ENCODE measurements at regions not wholly inside any gene's neighbourhood (a gene's known extent, or its start where the extent isn't known, plus 50 kb on each side); places are given as distances from the start of the nearest gene placed in this dataset.

DNA sequence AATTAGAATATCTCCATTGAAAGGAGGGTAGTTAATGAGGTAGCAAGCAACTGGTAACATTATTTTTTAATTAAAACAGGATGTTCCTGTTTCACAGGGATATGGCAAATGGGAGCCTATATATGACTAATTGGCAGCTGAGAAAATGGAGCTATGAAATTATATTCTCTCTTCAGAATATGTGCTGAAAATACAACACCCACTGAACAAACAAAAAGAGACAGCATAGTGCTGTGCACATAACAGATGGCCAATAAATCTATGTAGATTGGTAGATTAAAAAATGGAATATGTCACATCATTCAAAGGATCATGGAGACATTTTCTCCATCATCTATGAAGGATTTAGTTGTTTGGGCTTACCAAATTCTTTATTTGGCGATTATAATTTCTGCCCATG, 362.0 kb downstream of the GPR37 start:
- no TSS peak for BruUV-seq (replicated peaks)
- intact Hi-C loops (cut with micrococcal nuclease; ENCODE audit: unreplicated experiment), result no loop called here
- no peak for DNase-seq
- H3K4me3 Mint-ChIP-seq (ENCODE audit: unreplicated experiment), result no peak overlapping the region
- no peaks in the 10 kb centered on the region for H3K9me3 Mint-ChIP-seq (ENCODE audit: unreplicated experiment)
- no peak overlapping the region for H3K4me3 ChIP-seq (ENCODE audit: low read depth, low read length)
- TF ChIP-seq, protein P1, sequence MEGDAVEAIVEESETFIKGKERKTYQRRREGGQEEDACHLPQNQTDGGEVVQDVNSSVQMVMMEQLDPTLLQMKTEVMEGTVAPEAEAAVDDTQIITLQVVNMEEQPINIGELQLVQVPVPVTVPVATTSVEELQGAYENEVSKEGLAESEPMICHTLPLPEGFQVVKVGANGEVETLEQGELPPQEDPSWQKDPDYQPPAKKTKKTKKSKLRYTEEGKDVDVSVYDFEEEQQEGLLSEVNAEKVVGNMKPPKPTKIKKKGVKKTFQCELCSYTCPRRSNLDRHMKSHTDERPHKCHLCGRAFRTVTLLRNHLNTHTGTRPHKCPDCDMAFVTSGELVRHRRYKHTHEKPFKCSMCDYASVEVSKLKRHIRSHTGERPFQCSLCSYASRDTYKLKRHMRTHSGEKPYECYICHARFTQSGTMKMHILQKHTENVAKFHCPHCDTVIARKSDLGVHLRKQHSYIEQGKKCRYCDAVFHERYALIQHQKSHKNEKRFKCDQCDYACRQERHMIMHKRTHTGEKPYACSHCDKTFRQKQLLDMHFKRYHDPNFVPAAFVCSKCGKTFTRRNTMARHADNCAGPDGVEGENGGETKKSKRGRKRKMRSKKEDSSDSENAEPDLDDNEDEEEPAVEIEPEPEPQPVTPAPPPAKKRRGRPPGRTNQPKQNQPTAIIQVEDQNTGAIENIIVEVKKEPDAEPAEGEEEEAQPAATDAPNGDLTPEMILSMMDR (IDR thresholded peaks at IDR 0.05; ENCODE audit: insufficient read depth in 1 of 2, low read depth in 1 of 2, low read length in 1 of 2, severe bottlenecking in 1 of 2, unreplicated experiment in 1 of 2), result no peak
- H3K36me3 Mint-ChIP-seq (ENCODE audit: insufficient read depth, unreplicated experiment), result no peaks in the 10 kb centered on the region
- no peaks in the 10 kb centered on the region for H3K36me3 ChIP-seq (ENCODE audit: control insufficient read depth, insufficient read depth, low read length)
- H3K27me3 Mint-ChIP-seq (ENCODE audit: insufficient read depth, unreplicated experiment), result no peaks in the 10 kb centered on the region
- H3K9me3 ChIP-seq, result no peaks in the 10 kb centered on the region
- H3K27me3 ChIP-seq (replicated peaks; ENCODE audit: control insufficient read depth, insufficient read depth, low read length), result no peaks in the 10 kb centered on the region
- no peak overlapping the region for H3K27ac Mint-ChIP-seq (ENCODE audit: unreplicated experiment)
- ChIA-PET CTCF (no interaction called here), POLR2A (no interaction called here)
- no peaks in the 10 kb centered on the region for H3K4me1 Mint-ChIP-seq (ENCODE audit: low read depth, unreplicated experiment)
- H3K4me1 ChIP-seq, result no peaks in the 10 kb centered on the region

DNA sequence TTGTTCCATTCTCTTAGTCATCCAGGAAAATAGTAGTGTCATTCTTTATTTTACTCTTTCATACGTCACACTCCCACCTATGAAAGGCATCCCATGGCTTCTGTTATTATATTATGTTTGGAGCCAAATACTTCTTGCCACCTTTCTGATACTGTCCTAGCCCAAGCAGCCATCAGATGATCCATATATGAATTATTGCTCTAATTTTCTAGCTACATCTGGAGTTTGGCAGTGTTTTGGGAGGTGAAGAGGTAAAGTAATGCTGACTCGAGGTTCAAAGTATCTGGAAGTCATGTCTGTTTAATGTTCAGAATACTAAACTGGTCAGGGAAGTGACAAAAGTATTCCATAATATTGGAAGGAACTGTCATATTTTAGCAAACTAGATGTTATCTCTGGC, 362.5 kb downstream of the GPR37 start:
- Histone ChIP-seq H3K27me3 (replicated peaks; ENCODE audit: control insufficient read depth, insufficient read depth, low read length) (no peaks in the 10 kb centered on the region), H3K9me3 (no peaks in the 10 kb centered on the region), H3K4me1 (no peaks in the 10 kb centered on the region), H3K36me3 (ENCODE audit: control insufficient read depth, insufficient read depth, low read length) (no peaks in the 10 kb centered on the region), H3K4me3 (ENCODE audit: low read depth, low read length) (no peak overlapping the region)
- H3K9me3 Mint-ChIP-seq (ENCODE audit: unreplicated experiment), result no peaks in the 10 kb centered on the region
- no peaks in the 10 kb centered on the region for H3K4me1 Mint-ChIP-seq (ENCODE audit: low read depth, unreplicated experiment)
- no peak for DNase-seq
- no peaks in the 10 kb centered on the region for H3K36me3 Mint-ChIP-seq (ENCODE audit: insufficient read depth, unreplicated experiment)
- TF ChIP-seq, protein P1 (IDR thresholded peaks at IDR 0.05; ENCODE audit: insufficient read depth in 1 of 2, low read depth in 1 of 2, low read length in 1 of 2, severe bottlenecking in 1 of 2, unreplicated experiment in 1 of 2), result no peak
- ChIA-PET CTCF (no interaction called here), POLR2A (no interaction called here)
- H3K27ac Mint-ChIP-seq (ENCODE audit: unreplicated experiment), result no peak overlapping the region
- intact Hi-C loops (cut with micrococcal nuclease; ENCODE audit: unreplicated experiment), result no loop called here
- H3K4me3 Mint-ChIP-seq (ENCODE audit: unreplicated experiment), result no peak overlapping the region
- no peaks in the 10 kb centered on the region for H3K27me3 Mint-ChIP-seq (ENCODE audit: insufficient read depth, unreplicated experiment)
- BruUV-seq (replicated peaks), result no TSS peak

DNA sequence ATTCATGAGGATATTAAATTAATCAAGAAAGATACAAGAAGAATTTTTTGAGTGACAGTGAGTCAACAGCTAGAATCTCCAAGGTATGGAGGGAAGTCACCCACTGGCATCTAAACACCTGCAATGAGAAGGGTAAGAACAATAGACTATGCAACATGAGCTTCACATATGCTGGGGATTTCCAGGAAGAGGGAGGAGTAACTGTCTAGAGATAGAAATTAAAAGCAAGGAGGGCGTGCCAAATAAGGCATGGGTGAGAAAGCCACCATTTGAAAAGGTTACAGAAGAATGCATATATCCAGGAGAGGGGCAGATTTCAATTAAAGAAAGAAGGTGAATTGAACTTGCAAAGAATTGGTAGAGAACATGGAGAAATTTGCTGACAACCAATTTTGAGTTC, 365.7 kb downstream of the GPR37 start:
- no peaks in the 10 kb centered on the region for H3K36me3 ChIP-seq (ENCODE audit: control insufficient read depth, insufficient read depth, low read length)
- no peak overlapping the region for H3K4me3 ChIP-seq (ENCODE audit: low read depth, low read length)
- intact Hi-C loops (cut with micrococcal nuclease; ENCODE audit: unreplicated experiment), result no loop called here
- no peak for DNase-seq
- no peak overlapping the region for H3K4me3 Mint-ChIP-seq (ENCODE audit: unreplicated experiment)
- H3K27me3 ChIP-seq (replicated peaks; ENCODE audit: control insufficient read depth, insufficient read depth, low read length), result no peaks in the 10 kb centered on the region
- no peaks in the 10 kb centered on the region for H3K9me3 Mint-ChIP-seq (ENCODE audit: unreplicated experiment)
- H3K36me3 Mint-ChIP-seq (ENCODE audit: insufficient read depth, unreplicated experiment), result no peaks in the 10 kb centered on the region
- H3K4me1 Mint-ChIP-seq (ENCODE audit: low read depth, unreplicated experiment), result no peaks in the 10 kb centered on the region
- H3K4me1 ChIP-seq, result no peaks in the 10 kb centered on the region
- POLR2A ChIA-PET, result no interaction called here
- TF ChIP-seq, protein P1 (IDR thresholded peaks at IDR 0.05; ENCODE audit: insufficient read depth in 1 of 2, low read depth in 1 of 2, low read length in 1 of 2, severe bottlenecking in 1 of 2, unreplicated experiment in 1 of 2), result no peak
- no peaks in the 10 kb centered on the region for H3K9me3 ChIP-seq
- H3K27ac Mint-ChIP-seq (ENCODE audit: unreplicated experiment), result no peak overlapping the region
- H3K27me3 Mint-ChIP-seq (ENCODE audit: insufficient read depth, unreplicated experiment), result peaks cover 6% of the 10 kb centered on the region
- BruUV-seq (replicated peaks), result no TSS peak
- CTCF ChIA-PET, result no interaction called here

All from Caco-2 (cell line).